Stimulated activated CD8-positive, alpha-beta memory T cell treated with anti-CD3 and anti-CD28 coated beads, Interleukin-2, amount 100 ng/mL, for 1 hour (primary cell): ENCODE measurements at regions not wholly inside any gene's neighbourhood (a gene's known extent, or its start where the extent isn't known, plus 50 kb on each side); places are given as distances from the start of the nearest gene placed in this dataset.
"Not testable (repeated sequence)": the region's sequence is repeated elsewhere in the genome, so short reads cannot be mapped to it uniquely, and the experiment has no call there.

Experiments used
- DNase-seq, 2 donors: peaks; one replicate each; pipeline ENCODE4 v3.0.0-alpha.2; 2020; ENCODE audit warnings: low read depth in 2 of 2

GRCh38 chr6:4504700-4505099 lies 271.5 kb upstream of the CDYL start:
- DNase-seq, result no peak

- DNase-seq, result no peak
Observed at GRCh38 chr6:4503700-4504099, 272.5 kb upstream of the CDYL start.

GRCh38 chr6:4496284-4496683 lies 279.9 kb upstream of the CDYL start:
- no peak for DNase-seq

GRCh38 chr6:4491501-4492260 lies 284.5 kb upstream of the CDYL start:
- DNase-seq, result no peak

- no peak for DNase-seq
Observed at GRCh38 chr6:4489538-4489937, 286.7 kb upstream of the CDYL start.

- no peak for DNase-seq
Observed at GRCh38 chr6:4488389-4488788, 287.8 kb upstream of the CDYL start.

- no peak for DNase-seq
Observed at GRCh38 chr6:4487538-4487937, 288.7 kb upstream of the CDYL start.

- DNase-seq, result no peak
Observed at GRCh38 chr6:4486568-4487315, 289.5 kb upstream of the CDYL start.

GRCh38 chr6:4485735-4486134 lies 290.5 kb upstream of the CDYL start:
- DNase-seq, result no peak

- no peak for DNase-seq
Observed at GRCh38 chr6:4482461-4482860, 293.7 kb upstream of the CDYL start.

- no peak for DNase-seq
Observed at GRCh38 chr6:4480788-4481735, 295.1 kb upstream of the CDYL start.

- no peak for DNase-seq
Observed at GRCh38 chr6:4478098-4478497, 298.1 kb upstream of the CDYL start.

- DNase-seq, result no peak
Observed at GRCh38 chr6:4474810-4475209, 301.4 kb upstream of the CDYL start.

- no peak for DNase-seq
Observed at GRCh38 chr6:4472969-4473642, 303.1 kb upstream of the CDYL start.

- DNase-seq, result no peak
Observed at GRCh38 chr6:4472222-4472621, 304.0 kb upstream of the CDYL start.

GRCh38 chr6:4471515-4471914 lies 304.7 kb upstream of the CDYL start:
- DNase-seq, result not testable (repeated sequence)

GRCh38 chr6:4470698-4471210 lies 305.4 kb upstream of the CDYL start:
- no peak for DNase-seq

- no peak for DNase-seq
Observed at GRCh38 chr6:4466769-4467480, 309.3 kb upstream of the CDYL start.

- DNase-seq, result no peak
Observed at GRCh38 chr6:4466261-4466660, 309.9 kb upstream of the CDYL start.

- no peak for DNase-seq
Observed at GRCh38 chr6:4464638-4465037, 311.6 kb upstream of the CDYL start.

- DNase-seq, result no peak
Observed at GRCh38 chr6:4463236-4463635, 313.0 kb upstream of the CDYL start.
